ENCODE measurements at regions not wholly inside any gene's neighbourhood (a gene's known extent, or its start where the extent isn't known, plus 50 kb on each side); places are given as distances from the start of the nearest gene placed in this dataset.

DNA sequence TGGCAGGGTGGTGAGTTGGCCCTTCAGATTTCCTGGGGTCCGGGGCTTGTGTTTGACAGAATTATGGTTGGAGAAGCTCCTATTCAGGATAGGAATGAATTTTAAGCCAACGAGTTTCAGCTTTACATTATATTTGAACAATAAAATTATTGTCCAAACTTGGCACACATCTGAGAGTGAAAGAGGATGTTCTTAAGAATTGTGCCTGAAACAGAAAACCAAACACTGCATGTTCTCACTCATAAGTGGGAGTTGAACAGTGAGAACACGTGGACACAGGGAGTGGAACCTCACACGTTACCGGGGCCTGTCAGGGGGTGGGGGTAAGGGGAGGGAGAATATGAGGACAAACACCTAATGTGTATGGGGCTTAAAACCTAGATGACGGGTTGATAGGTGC lies 111.8 kb upstream of the ACTBL2 start:
- TF ChIP-seq EZH2 (IDR thresholded peaks at IDR 0.05) (no peak), FOXP2 (optimal IDR thresholded peaks at IDR 0.05; ENCODE audit: control extremely low read depth, extremely low read length, insufficient read depth) (no peak)

All from SK-N-MC (cell line).